ENCODE measurements at regions not wholly inside any gene's neighbourhood (a gene's known extent, or its start where the extent isn't known, plus 50 kb on each side); places are given as distances from the start of the nearest gene placed in this dataset.
"Not testable (repeated sequence)": the region's sequence is repeated elsewhere in the genome, so short reads cannot be mapped to it uniquely, and the experiment has no call there.

DNA sequence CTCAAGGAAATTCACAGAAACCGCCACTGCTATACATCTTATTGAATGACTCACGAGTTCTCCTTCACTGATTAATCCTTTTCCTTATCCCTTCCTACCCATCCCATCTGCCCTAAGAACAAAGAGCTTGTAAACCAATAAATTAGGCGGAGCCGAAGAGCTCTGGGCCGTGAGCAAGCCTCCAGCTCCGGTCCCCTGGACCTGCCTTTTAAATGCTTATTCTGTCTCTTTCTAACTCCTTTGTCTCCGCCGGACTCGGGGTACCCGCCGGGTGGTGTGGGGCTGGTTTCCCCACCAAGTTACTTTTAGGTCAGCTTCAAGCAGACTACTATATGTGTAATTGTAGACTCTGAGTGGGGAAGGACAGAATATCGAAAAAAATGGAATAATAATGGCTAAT, 336.1 kb upstream of the MDGA2 start:
- DNase-seq (ENCODE audit: low read depth) = not testable (repeated sequence)

DNA sequence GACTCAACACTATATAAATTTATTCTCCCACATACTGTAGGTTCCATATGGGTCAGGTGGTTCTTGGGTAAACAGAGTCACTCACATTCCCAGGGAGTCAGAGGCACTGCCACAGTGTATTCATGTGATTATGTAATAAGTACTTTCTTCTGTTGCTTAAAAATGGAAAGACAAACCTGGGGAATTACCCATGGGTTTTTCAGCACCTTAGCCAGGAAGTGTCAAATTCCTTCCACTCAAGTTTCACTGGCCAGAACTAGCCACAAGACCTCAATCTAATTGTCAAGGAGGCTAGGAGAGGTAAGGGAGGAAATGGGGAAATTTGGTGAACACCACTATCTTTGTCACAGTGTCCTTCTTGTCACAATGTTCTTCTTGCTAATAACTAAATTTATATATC, 333.2 kb upstream of the MDGA2 start:
- DNase-seq (ENCODE audit: low read depth) = no peak

DNA sequence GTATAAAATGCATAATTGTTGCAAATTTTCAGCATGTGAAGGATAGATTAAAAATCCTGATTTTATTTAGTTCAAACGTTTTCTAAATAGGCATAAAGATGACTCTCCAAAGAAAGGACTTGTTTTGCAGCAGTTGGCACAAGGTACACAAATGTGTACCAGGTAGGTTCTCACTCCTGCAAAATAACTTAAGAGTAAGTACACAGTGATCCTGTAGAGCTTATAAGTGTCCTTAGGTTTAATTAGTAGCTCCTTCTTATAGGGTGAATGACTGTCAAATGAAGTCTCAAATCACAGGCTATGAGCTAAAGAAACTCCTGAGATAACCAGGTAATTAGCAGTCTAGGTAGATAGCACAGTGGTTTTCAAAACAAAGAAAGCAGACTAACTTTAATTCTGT, 330.6 kb upstream of the MDGA2 start:
- DNase-seq (ENCODE audit: low read depth) = no peak

DNA sequence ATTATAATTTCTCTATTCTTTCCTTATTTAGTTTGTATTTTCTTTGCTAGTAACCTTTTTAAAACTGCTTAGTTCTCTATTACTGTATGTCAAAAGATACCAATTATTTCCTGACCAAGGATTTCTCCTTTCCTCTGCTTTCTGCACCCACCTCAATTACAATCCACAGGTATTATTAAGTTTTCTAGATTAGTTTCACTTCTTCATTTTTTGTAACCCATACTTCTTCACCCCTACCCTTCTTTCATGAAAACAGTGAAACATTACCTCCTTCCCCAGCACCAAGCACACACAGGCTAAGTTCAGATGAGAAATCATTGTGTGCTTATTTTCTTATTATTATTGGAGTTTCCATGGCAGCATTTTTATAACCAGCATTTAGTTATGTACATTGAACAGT, 318.5 kb upstream of the MDGA2 start:
- DNase-seq (ENCODE audit: low read depth) = no peak

DNA sequence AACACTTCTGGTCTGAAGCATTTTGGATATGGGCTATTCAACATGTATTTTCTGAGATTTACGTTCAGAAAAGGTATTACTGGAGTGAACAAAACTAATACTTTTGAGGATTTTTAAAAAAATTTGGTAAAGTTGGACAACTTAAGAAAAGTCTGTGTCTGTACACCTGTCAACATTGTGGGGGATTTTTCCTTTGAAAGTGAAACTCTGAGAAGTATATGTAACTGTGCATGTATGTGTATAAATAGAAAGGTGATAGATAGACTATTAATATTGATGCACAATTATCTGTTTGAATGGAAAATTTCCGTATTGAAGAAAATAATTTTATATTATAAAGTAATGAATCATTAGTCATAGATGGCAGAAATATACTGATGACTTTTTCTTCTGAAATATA, 312.8 kb upstream of the MDGA2 start:
- no peak for DNase-seq (ENCODE audit: low read depth)

DNA sequence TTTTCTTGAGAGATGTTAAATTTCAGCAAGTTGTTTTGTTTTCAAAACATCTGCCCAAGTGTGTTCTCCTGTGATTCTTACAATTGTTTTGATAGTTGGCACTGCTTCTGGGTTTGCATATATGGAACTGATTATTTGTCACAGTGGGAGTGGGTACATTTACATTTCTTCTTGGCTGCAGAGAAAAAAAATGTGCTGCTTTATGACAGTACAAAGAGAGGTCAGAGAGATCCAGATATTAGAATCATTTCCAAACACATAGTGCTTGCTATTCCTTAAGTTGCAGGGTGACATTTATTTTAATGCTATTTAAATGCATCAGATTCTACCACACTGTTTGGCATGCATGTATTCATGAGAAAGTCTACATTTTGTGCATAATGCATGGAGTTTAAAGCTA, 303.5 kb upstream of the MDGA2 start:
- DNase-seq (ENCODE audit: low read depth) = no peak

DNA sequence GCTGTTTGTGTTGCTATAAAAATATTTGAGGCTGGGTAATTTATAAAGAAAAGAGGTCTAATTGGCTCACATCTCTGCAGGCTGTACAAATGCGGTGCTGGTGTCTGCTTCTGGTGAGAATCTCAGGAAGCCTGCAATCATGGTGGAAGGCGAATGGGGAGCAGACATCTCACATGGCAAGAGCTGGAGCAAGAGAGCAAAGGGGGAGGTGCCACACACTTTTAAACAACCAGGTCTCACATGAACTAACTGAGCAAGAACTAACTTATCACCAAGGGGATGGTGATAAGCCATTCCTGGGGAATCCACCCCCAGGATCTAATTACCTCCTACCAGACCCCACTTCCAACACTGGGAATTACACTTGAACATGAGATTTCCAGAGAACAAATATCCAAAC, 300.7 kb upstream of the MDGA2 start:
- no peak for DNase-seq (ENCODE audit: low read depth)

DNA sequence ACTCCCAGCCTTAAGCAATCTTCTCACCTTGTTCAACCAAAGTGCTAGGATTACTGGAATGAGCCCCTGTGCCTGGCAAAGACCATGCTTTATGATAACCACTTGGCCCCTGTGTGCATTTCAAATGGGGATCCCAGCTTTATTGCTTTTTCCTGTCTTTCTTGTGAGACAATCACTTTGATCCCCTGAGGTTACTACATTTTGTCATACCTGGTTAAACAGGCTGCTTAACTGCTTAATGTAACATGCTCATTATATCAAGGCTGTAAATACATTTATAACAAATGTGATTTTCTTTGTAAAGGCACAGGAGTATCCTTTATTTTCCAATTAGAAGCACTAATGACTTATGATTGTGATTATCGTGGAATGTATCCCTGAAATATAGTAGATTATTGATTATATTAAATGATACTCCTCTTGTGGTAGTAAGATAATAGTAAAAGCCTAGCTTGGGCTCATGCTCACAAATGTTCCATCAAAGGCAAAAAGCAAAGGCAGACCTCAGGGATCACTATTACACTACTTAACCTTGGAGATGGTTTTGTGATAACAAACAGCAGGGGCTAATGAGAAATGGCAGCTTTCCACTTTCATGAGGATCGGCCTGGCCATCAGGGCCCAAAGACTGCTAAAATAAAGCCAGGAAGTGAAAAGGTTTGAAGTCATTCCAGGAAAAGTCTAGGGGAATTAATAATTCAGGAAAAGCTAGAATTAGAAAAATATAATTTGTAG, 290.8 kb upstream of the MDGA2 start:
- DNase-seq (ENCODE audit: low read depth) = no peak

DNA sequence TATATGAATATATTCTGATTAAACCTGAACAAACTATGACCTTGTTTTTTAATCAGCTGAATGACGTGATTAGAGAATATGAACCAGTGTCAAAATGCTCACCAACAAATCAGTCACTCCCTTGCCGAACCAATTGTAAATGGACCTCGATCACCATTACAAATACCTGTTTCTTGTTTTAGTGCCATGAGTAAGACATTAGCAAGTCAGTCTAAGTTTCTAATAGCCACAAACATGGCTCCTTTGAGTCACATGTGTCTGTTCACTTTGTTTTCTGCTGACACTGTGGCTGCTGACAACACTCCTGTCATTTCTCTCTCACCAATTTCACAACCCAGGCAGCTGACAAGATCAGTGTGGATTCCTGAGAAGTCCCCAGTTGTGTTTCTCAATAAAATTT, 286.2 kb upstream of the MDGA2 start:
- no peak for DNase-seq (ENCODE audit: low read depth)

DNA sequence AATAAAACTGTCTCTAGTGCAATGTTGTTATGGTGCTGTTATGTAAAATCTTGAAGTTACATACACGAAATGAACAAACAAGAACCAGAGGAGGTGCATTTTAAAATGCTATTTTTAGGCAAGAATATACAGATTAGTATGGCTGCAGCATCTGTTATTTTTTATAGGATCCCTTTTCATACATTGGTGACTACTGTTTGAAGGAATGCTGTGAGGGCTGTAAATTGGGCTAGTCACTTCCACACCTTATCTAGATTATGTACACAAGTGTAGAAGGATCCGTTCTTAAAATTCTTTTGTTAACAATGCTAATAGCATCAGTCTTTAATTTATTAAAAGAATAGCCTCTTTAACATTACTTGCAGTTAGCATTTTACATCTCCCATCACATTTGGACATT, 284.3 kb upstream of the MDGA2 start:
- no peak for DNase-seq (ENCODE audit: low read depth)

DNA sequence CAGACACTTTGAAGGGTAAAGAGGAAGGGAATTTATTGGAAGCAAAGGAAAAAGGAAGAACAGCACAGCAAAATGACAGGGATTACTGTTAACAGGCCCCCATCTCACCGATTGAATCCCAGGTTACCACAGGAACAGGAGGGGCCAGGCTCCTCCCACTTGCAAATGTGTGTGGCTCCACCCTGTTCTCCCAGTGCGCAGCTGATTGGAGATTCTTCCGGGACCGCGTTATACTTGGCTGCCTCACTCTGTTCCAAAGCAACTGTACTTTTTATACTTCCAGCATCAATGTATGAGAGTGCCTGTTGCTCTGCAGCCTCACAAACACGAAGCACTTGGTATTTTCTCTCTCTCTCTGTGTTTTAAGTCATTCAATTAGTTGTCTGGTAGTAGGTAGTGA, 273.6 kb upstream of the MDGA2 start:
- DNase-seq (ENCODE audit: low read depth) = no peak

DNA sequence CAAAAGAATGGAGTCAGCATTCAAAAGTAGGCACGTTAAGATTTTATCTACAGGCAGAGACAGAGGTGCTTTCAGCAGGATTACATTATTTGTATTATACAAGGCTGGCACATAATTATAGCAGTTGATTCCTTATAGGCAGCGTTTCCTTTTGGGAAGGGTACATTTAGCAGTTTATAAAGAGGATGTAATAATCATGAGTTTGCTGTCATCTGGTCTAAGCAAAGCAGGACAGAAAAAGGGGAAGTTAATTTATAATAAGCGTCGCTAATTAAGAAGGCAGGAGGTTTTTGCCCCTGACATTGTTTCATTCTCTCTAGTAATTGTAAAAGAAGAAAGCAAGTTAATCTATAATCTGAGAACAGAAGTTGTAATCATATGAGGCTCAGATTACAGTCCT, 259.9 kb upstream of the MDGA2 start:
- no peak for DNase-seq (ENCODE audit: low read depth)

DNA sequence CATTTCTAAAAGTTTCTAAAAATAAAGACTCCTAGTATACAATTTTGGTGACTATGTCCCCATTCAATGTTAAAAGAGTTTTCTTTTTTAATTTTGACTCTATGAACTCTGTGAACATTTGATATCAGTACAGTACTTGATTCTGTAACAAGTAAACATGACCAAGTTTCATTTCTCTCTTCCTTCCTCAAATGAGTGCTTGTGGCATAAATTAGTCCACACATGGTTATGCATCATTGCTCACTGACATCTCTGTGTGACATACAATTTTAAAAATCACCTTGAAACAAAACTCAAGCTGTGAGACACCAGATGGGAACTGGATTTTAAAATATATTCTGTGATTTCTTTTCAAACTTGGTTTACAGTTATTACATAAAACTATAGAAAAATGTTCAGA, 253.9 kb upstream of the MDGA2 start:
- no peak for DNase-seq (ENCODE audit: low read depth)

DNA sequence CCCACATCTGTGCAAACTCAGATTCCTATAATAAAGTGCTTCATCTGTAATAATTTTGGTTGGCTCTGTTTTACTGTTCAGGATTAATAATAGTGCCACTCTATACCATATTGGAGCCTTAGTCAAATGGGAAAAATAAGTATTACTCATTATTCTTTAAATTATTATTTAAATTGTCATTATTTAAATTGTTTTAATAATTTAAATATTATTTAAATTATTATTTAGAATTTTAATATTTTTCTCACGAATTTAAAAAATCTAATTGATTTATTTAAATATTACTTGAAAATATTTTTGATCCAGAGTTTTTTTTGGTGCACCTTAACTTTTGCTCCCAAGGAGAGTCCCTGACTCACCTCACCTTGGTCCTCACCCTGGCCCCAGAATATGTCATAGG, 245.7 kb upstream of the MDGA2 start:
- DNase-seq (ENCODE audit: low read depth) = no peak

DNA sequence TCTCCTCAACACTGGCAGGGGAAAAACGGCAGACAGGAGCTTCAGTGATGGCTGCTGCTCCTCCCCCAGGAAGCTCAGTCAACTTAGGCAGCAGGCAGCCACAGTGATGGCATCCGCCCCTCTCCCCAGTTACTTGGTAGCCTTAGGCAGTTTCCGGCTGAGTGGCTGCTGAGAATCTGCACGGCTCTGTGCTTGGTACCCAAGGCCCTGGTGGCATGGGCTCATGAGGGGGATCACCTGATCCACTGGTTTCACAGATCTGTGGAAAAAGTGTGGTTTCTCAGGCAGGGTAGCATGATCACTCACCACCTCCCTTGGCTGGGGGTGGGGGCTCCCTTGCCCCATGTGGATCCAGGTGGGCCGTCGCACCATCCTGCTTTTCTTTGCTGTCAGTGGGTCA, 244.6 kb upstream of the MDGA2 start:
- DNase-seq (ENCODE audit: low read depth) = no peak

DNA sequence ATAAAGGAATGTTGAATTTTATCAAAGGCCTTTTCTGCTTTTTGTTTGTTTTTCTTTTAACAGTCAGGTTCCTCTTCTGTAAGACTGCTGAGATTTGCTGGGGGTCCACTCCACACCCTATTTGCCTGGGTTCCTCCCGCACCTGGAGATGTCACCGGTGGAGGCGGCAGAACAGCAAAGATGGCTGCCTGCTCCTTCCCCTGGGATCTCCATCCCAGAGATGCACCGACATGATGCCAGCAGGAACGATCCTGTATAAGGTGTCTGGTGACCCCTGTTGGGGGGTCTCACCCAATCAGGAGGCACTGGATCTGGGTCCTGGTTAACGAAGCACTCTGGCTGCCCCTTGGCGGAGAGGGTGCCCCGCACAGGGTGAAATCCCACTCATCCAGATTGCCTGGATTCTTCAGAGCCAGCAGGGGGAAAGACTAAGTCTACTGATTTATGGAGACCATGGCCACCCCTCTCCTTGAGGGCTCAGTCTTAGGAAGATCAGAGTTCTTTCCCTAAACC, 244.0 kb upstream of the MDGA2 start:
- no peak for DNase-seq (ENCODE audit: low read depth)

DNA sequence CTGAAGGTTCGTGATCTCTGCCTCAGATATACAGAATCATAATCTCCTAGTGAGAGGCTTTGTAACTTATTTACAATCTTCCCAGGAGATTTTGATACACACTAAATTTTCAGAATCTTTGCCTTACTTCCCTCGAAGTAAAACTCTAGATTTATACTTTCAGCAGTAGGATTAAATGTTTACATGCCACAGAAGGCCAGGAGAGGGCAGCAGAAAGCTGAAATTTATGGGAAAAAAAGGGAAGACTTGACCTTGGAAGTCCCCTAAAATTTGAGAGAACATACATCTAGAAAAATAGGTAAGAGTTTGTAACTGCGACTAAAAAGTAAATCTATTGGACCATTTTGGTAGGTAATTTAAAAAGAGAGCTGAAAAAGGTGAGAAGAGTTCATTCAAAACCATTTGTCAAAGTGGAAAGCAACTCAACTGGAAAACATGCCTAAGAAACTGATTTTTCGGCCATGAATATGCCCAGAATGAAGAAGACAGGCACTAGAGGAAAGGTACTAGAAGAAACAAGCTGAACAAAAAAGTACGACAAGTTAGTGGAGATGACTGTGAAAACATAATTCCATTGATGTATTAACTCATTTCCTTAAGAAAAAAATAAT, 242.0 kb upstream of the MDGA2 start:
- no peak for DNase-seq (ENCODE audit: low read depth)

DNA sequence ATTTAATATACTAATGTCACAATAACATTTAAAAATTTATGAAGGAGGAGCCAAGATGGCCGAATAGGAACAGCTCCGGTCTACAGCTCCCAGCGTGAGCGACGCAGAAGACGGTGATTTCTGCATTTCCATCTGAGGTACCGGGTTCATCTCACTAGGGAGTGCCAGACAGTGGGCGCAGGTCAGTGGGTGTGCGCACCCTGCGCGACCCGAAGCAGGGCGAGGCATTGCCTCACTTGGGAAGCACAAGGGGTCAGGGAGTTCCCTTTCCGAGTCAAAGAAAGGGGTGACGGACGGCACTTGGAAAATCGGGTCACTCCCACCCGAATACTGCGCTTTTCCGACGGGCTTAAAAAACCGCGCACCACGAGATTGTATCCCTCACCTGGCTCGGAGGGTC, 225.7 kb upstream of the MDGA2 start:
- DNase-seq (ENCODE audit: low read depth) = not testable (repeated sequence)

DNA sequence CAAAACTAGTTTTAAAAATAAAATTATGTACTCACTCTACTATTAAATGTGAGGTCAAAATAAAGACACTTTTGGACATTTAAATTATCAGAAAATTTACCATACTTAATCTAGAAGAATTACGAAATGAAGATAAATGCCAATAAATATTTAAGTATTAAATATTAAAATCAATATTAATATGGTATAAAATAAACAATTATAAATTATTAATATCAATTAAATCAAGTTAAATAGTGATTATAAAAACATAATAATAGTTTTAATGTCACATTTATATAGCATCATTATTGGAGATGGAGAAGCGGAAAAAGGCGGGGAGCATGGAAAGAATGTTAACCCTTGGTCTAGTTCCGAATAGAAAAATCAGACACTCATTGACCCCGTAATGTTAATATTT, 224.3 kb upstream of the MDGA2 start:
- DNase-seq (ENCODE audit: low read depth) = no peak

DNA sequence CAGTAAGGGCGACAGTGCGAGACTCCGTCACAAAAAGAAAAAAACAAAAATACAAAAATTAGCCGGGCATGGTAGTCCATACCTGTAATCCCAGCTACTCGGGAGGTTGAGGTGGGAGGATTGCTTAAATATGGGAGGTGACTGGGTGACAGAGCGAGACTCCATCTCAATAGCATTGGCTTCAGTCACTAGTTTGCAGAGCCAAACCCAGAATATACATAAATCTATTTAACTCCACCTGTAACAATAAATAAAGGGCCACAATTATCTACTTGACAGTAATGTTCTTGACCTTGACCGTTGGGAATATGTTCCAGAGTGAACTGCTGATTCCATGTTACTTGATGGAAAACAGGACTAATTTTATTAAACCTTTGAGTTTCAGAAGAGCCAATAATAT, 198.9 kb upstream of the MDGA2 start:
- no peak for DNase-seq (ENCODE audit: low read depth)

DNA sequence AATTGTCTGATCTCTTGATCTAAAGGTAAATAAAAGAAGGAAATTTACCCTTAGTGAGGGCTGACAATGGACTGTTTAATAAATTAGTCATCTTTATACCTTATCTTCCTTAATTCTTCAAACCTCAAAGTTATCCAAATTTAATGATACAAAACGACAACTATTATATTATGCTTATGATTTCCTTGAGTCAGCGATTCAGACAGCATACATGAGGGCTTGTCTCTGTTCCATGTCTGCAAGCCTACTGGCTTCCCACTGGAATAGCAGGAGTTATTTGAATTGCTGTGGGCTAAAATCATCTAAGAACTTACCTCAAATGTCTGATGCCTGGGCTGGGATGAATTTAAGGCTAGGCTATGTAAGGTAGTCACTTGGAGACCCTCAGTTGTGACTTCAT, 197.2 kb upstream of the MDGA2 start:
- no peak for DNase-seq (ENCODE audit: low read depth)

DNA sequence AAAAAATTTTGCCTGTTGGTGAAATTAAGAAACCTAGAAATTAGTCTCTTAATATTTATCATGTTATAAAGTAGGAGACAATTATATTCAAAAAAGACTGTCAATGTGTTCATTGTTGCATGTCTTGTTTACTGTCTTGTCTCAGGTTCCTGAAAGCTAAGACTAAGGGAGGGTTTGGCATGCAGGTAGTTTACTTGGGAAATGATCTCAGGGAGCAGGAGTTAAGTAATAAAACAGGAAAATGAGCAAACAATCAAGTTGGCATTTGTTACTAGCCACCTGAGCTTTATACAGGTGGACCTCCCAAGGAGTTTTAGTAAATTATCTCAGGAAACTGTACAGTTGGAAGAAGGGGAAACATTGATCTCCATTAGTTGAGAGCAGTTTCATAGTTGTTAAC, 188.0 kb upstream of the MDGA2 start:
- DNase-seq (ENCODE audit: low read depth) = no peak

DNA sequence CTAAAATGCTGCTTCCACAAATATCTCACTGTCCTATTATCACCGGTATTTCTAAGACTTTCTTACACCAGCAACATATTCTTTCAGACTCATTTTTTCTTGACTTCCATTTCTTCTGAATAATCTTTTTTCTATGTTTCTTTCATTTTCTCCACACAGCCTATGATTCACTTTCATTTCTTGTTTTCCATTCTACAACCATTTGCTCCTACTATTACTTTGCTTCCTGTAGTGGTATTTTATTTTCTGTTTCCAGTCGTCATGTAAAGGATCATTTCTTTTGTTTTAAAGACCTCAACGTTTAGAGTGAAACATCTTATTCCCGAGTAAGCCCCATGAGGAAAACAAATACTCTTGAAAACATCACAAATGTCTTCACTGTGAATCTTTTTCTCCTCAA, 182.2 kb upstream of the MDGA2 start:
- DNase-seq (ENCODE audit: low read depth) = no peak

DNA sequence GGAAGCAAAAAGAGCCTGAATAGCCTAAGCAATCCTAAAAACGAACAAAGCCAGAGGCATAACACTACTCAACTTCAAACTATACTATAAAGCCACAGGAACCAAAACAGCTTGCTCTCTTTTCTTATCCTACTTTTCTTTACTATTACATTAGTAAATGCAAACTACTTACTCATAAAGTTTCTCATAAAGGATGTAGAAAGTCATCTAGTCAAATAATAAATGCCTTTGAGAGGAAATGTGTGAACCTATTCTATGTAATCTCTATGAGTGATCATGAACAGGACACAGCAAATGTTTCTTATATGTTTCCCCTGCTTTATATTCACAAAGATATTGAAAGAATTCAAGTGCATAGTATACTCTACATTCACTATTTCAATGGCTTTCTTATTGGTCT, 176.9 kb upstream of the MDGA2 start:
- no peak for DNase-seq (ENCODE audit: low read depth)
